HCT116 (cell line): ENCODE measurements at regions not wholly inside any gene's neighbourhood (a gene's known extent, or its start where the extent isn't known, plus 50 kb on each side); places are given as distances from the start of the nearest gene placed in this dataset.

Experiments
- ATAC-seq: fragments of 200-7000 bp; cut with Tn5 transposase; 2 replicates; pipeline ENCODE4 v1.9.1; 2020; ENCODE audit warnings: mild to moderate bottlenecking, moderate library complexity
- BruUV-seq: library from RNA; stranded (reverse); fragments of 400-500 nt; replicated peaks from 2 replicates; lab custom pipeline; 2021; lab: Mats Ljungman, UMichigan
- CTCF ChIA-PET: fragments of 300-600 bp; sonication (Branson Sonifier 250); formaldehyde crosslinking; loops from one replicate; lab custom pipeline; 2021; ENCODE audit warnings: antibody characterized with exemption; lab: Charles Lee
- POLR2A ChIA-PET: fragments of 300-600, 350-600 bp; sonication (Branson Sonifier 250); formaldehyde crosslinking; loops from one replicate; lab custom pipeline; 2021; ENCODE audit warnings: antibody characterized with exemption; lab: Charles Lee
- RAD21 ChIA-PET, 2 experiments: fragments of 300-600 bp; sonication (Branson Sonifier 250); formaldehyde crosslinking; loops; one replicate each; lab custom pipeline; 2023; ENCODE audit warnings: low total read pairs in 2 of 2; ENCODE audit not compliant: uncharacterized antibody in 2 of 2, unreplicated experiment in 2 of 2, low non-redundant PET in 1 of 2; lab: Charles Lee
- DNase-seq: peaks from one replicate; pipeline ENCODE4 v3.0.0-alpha.2; 2010; ENCODE audit warnings: low read depth, low spot score
- H2AFZ ChIP-seq: fragments of 200-600 bp; shearing (Covaris generic), sonication (generic); 2 replicates; pipeline ENCODE4 v1.6.1; 2017; ENCODE audit warnings: low read depth, mixed run types, mixed read lengths, antibody characterized with exemption, low read length; ENCODE audit not compliant: poor library complexity, severe bottlenecking
- H3K27ac ChIP-seq: 2 replicates; pipeline ENCODE4 v1.5.1; 2012; ENCODE audit warnings: low read depth, low read length
- H3K27me3 ChIP-seq: fragments of 200-600 bp; sonication (generic); 2 replicates; pipeline ENCODE4 v1.6.1; 2016; ENCODE audit warnings: mixed run types, low read length, mixed read lengths; ENCODE audit not compliant: insufficient read depth
- H3K36me3 ChIP-seq, 2 experiments: fragments of 200-500 bp in 1 of 2; fragments of 200-600 bp in 1 of 2; sonication (Bioruptor generic) in 1 of 2; sonication (generic) in 1 of 2; 2 replicates each; pipeline versions ENCODE4 v1.5.1 to v1.6.1; 2014 to 2016; ENCODE audit warnings: low read length in 2 of 2, inconsistent platforms in 1 of 2, mixed read lengths in 1 of 2, mixed run types in 1 of 2; ENCODE audit not compliant: insufficient read depth in 2 of 2, control insufficient read depth in 1 of 2
- H3K4me1 ChIP-seq, 2 experiments: fragments of 200-600 bp in 1 of 2; sonication (generic) in 1 of 2; 2 replicates each; pipeline versions ENCODE4 v1.5.1 to v1.6.1; 2012 to 2017; ENCODE audit warnings: low read length in 2 of 2, inconsistent platforms in 1 of 2, mild to moderate bottlenecking in 1 of 2, mixed read lengths in 1 of 2, mixed run types in 1 of 2, moderate library complexity in 1 of 2; ENCODE audit not compliant: insufficient read depth in 2 of 2, control insufficient read depth in 1 of 2
- H3K4me2 ChIP-seq: fragments of 200-600 bp; sonication (generic); 2 replicates; pipeline ENCODE4 v1.6.1; 2017; ENCODE audit warnings: mixed run types, low read length, mixed read lengths
- H3K4me3 ChIP-seq, 2 experiments: fragments of 200-600 bp in 1 of 2; sonication (generic) in 1 of 2; replicated peaks in 1 of 2; 2 replicates each; pipeline ENCODE4 v1.5.1; 2011 to 2016; ENCODE audit warnings: low read length in 2 of 2, control low read depth in 1 of 2, low read depth in 1 of 2, mild to moderate bottlenecking in 1 of 2, mixed read lengths in 1 of 2, mixed run types in 1 of 2
- H3K79me2 ChIP-seq: fragments of 200-600 bp; sonication (generic); 2 replicates; pipeline ENCODE4 v1.6.1; 2017; ENCODE audit warnings: mild to moderate bottlenecking, mixed run types, low read length, moderate library complexity, mixed read lengths; ENCODE audit not compliant: insufficient read depth
- H3K9ac ChIP-seq: fragments of 200-600 bp; sonication (generic); 2 replicates; pipeline ENCODE4 v1.6.1; 2016; ENCODE audit warnings: low read length, mixed read lengths
- H3K9me2 ChIP-seq: fragments of 200-600 bp; sonication (generic), shearing (Covaris generic); 2 replicates; pipeline ENCODE4 v1.6.1; 2017; ENCODE audit warnings: mixed run types, mild to moderate bottlenecking, moderate library complexity; ENCODE audit not compliant: insufficient read depth
- H3K9me3 ChIP-seq, 2 experiments: fragments of 200-500 bp in 1 of 2; fragments of 200-600 bp in 1 of 2; sonication (Bioruptor generic) in 1 of 2; sonication (generic) in 1 of 2; 2 replicates each; pipeline ENCODE4 v1.6.1; 2014 to 2017; ENCODE audit warnings: low read length in 2 of 2, mixed read lengths in 2 of 2, inconsistent platforms in 1 of 2, low read depth in 1 of 2, mild to moderate bottlenecking in 1 of 2, mixed run types in 1 of 2, moderate library complexity in 1 of 2; ENCODE audit not compliant: control insufficient read depth in 1 of 2, insufficient read depth in 1 of 2
- H4K20me1 ChIP-seq: fragments of 200-600 bp; sonication (generic), shearing (Covaris generic); 2 replicates; pipeline ENCODE4 v1.6.1; 2017; ENCODE audit warnings: mixed run types, mild to moderate bottlenecking, moderate library complexity; ENCODE audit not compliant: insufficient read depth
- EGR1 ChIP-seq: IDR thresholded peaks from 2 replicates; pipeline ENCODE4 v1.6.1; 2012; ENCODE audit warnings: low read depth
- ELF1 ChIP-seq: IDR thresholded peaks from 2 replicates; pipeline ENCODE4 v1.6.1; 2012; ENCODE audit warnings: low read depth, borderline replicate concordance
- EZH2 ChIP-seq: fragments of 200-600 bp; sonication (generic); IDR thresholded peaks from 2 replicates; pipeline ENCODE4 v1.6.1; 2017; ENCODE audit warnings: antibody characterized with exemption, mixed run types
- POLR2A ChIP-seq: IDR thresholded peaks from 2 replicates; pipeline ENCODE4 v1.7.0; 2011; ENCODE audit warnings: borderline replicate concordance; ENCODE audit not compliant: insufficient read depth, insufficient read length; ENCODE audit errors: extremely low read depth
- RAD21 ChIP-seq: IDR thresholded peaks from 2 replicates; pipeline ENCODE4 v1.6.1; 2012; ENCODE audit warnings: low read depth, mild to moderate bottlenecking
- TCF7L2 ChIP-seq: IDR thresholded peaks from 2 replicates; pipeline ENCODE4 v1.7.0; 2011; ENCODE audit warnings: borderline replicate concordance, inconsistent platforms; ENCODE audit not compliant: insufficient read depth, insufficient read length; ENCODE audit errors: extremely low read depth
- YY1 ChIP-seq: IDR thresholded peaks from 2 replicates; pipeline ENCODE4 v1.6.1; 2011; ENCODE audit warnings: low read length, low read depth, moderate library complexity, mild to moderate bottlenecking; ENCODE audit not compliant: insufficient replicate concordance; ENCODE audit errors: extremely low read depth
- ZFX ChIP-seq: fragments of 450-650 bp; IDR thresholded peaks from 2 replicates; pipeline ENCODE4 v1.6.1; 2017
- intact Hi-C: fragments of 100-400 bp; cut with micrococcal nuclease; formaldehyde crosslinking; loops from 2 replicates; pipeline ENCODE4 v1.10.0; 2022
- TF ChIP-seq, protein P1 (sequence below), 3 experiments: fragments of 200-600 bp in 1 of 3; sonication (generic) in 1 of 3; IDR thresholded peaks in 2 of 3; conservative IDR thresholded peaks in 1 of 3; 2 replicates each; pipeline ENCODE4 v1.5.1; 2012 to 2017; ENCODE audit warnings: low read depth in 2 of 3, low read length in 2 of 3, antibody characterized with exemption in 1 of 3, borderline replicate concordance in 1 of 3, control low read depth in 1 of 3, mild to moderate bottlenecking in 1 of 3, mixed read lengths in 1 of 3, mixed run types in 1 of 3, moderate library complexity in 1 of 3; ENCODE audit not compliant: insufficient read depth in 1 of 3
- TF ChIP-seq, protein P2 (sequence below): IDR thresholded peaks from 2 replicates; pipeline ENCODE4 v1.6.1; 2012; ENCODE audit warnings: low read depth
- TF ChIP-seq, protein P3 (sequence below): IDR thresholded peaks from 2 replicates; pipeline ENCODE4 v1.6.1; 2011; ENCODE audit warnings: mild to moderate bottlenecking, low read length, moderate library complexity; ENCODE audit not compliant: insufficient replicate concordance; ENCODE audit errors: extremely low read depth
- TF ChIP-seq, protein P4 (sequence below): IDR thresholded peaks from 2 replicates; pipeline ENCODE4 v1.6.1; 2012

DNA sequence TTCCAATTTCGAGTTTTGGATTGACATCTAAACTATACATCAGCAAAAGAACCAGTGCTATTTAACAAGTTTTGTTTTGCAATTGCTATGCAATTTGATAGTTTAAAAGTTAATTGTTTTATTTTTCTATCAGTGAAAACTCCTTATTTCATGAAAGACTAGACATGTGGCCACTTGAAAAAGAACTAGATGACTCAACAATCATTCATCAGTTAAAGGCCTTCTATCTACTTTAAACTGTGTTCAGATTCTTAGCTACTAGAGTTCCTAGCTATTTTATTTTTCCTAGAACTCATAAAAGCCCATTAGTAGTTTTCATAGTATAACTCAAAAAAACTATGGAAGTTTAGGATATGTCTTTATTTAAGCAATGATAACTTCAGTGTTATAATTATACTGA lies 104.6 kb upstream of the LSM8 start:
- ChIA-PET CTCF (no interaction called here), POLR2A (interaction anchor here (1.0 kb wide), 1 partner anchor 163 kb away, joined by 3 read pairs; no protein-coding TSS in a partner anchor), RAD21 (no interaction called here)
- H3K27me3 ChIP-seq: no peaks in the 10 kb centered on the region
- no peaks in the 10 kb centered on the region for H3K9me3 ChIP-seq
- no peaks in the 10 kb centered on the region for H4K20me1 ChIP-seq
- H3K9ac ChIP-seq: no peak overlapping the region
- H3K9me2 ChIP-seq: no peaks in the 10 kb centered on the region
- no peak overlapping the region for H3K4me2 ChIP-seq
- H3K4me1 ChIP-seq: peaks cover 4 to 10% of the 10 kb centered on the region in 2 experiments; a peak in 3 of 4 replicates
- H3K27ac ChIP-seq: no peak overlapping the region
- no peaks in the 10 kb centered on the region for H3K79me2 ChIP-seq
- DNase-seq: no peak
- no peak overlapping the region for H2AFZ ChIP-seq
- BruUV-seq: no TSS peak
- no peaks in the 10 kb centered on the region for H3K36me3 ChIP-seq
- no peak for ATAC-seq
- TF ChIP-seq POLR2A (no peak), YY1 (no peak), TCF7L2 (no peak), ELF1 (no peak), EGR1 (no peak)
- TF ChIP-seq, protein P1, sequence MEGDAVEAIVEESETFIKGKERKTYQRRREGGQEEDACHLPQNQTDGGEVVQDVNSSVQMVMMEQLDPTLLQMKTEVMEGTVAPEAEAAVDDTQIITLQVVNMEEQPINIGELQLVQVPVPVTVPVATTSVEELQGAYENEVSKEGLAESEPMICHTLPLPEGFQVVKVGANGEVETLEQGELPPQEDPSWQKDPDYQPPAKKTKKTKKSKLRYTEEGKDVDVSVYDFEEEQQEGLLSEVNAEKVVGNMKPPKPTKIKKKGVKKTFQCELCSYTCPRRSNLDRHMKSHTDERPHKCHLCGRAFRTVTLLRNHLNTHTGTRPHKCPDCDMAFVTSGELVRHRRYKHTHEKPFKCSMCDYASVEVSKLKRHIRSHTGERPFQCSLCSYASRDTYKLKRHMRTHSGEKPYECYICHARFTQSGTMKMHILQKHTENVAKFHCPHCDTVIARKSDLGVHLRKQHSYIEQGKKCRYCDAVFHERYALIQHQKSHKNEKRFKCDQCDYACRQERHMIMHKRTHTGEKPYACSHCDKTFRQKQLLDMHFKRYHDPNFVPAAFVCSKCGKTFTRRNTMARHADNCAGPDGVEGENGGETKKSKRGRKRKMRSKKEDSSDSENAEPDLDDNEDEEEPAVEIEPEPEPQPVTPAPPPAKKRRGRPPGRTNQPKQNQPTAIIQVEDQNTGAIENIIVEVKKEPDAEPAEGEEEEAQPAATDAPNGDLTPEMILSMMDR (IDR thresholded peaks at IDR 0.05 in 2 of 3, conservative IDR thresholded peaks at IDR 0.05 in 1 of 3; ENCODE audit: borderline replicate concordance in 1 of 3, insufficient read depth in 1 of 3, low read depth in 2 of 3, low read length in 2 of 3): no peak
- intact Hi-C loops: no loop called here
- H3K4me3 ChIP-seq: no peak overlapping the region

DNA sequence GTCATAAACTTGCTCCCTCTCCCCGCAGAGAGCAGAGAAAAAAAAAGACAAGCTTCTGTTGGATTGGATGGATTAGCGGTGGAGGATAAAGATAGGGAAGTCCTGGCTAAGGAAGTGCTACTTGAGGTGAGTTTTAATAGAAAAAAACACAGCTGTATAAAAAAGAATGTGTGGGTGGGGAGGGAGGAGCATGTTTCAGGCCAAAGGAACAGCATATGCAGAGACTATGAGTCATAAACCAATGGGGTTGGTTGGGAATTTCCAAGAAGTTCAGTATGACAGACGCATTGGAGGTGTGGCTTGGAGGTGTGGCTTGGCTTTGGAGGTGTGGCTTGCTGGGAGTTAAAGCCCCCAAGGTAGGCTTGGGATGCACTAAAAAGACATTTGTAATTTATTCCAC lies 103.0 kb upstream of the LSM8 start:
- Histone ChIP-seq H3K9ac (no peak overlapping the region), H3K27me3 (no peaks in the 10 kb centered on the region), H3K79me2 (no peaks in the 10 kb centered on the region), H3K4me1 (peaks cover 4 to 10% of the 10 kb centered on the region in 2 experiments; a peak in 3 of 4 replicates), H3K36me3 (no peaks in the 10 kb centered on the region), H2AFZ (peak overlapping the region; percentile 83), H3K9me3 (no peaks in the 10 kb centered on the region), H3K27ac (no peak overlapping the region), H3K4me3 (no peak overlapping the region), H3K4me2 (peak overlapping the region; percentile 46), H4K20me1 (no peaks in the 10 kb centered on the region), H3K9me2 (no peaks in the 10 kb centered on the region)
- CTCF ChIA-PET: no interaction called here
- DNase-seq (peak; percentile 69), ATAC-seq (peak; percentile 98)
- BruUV-seq: no TSS peak
- RAD21 ChIA-PET: no interaction called here
- POLR2A ChIA-PET: no interaction called here
- intact Hi-C loops: no loop called here
- TF ChIP-seq, protein P2, sequence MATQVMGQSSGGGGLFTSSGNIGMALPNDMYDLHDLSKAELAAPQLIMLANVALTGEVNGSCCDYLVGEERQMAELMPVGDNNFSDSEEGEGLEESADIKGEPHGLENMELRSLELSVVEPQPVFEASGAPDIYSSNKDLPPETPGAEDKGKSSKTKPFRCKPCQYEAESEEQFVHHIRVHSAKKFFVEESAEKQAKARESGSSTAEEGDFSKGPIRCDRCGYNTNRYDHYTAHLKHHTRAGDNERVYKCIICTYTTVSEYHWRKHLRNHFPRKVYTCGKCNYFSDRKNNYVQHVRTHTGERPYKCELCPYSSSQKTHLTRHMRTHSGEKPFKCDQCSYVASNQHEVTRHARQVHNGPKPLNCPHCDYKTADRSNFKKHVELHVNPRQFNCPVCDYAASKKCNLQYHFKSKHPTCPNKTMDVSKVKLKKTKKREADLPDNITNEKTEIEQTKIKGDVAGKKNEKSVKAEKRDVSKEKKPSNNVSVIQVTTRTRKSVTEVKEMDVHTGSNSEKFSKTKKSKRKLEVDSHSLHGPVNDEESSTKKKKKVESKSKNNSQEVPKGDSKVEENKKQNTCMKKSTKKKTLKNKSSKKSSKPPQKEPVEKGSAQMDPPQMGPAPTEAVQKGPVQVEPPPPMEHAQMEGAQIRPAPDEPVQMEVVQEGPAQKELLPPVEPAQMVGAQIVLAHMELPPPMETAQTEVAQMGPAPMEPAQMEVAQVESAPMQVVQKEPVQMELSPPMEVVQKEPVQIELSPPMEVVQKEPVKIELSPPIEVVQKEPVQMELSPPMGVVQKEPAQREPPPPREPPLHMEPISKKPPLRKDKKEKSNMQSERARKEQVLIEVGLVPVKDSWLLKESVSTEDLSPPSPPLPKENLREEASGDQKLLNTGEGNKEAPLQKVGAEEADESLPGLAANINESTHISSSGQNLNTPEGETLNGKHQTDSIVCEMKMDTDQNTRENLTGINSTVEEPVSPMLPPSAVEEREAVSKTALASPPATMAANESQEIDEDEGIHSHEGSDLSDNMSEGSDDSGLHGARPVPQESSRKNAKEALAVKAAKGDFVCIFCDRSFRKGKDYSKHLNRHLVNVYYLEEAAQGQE: no peak
- TF ChIP-seq TCF7L2 (no peak), EZH2 (no peak), RAD21 (no peak), ZFX (no peak)
- TF ChIP-seq, protein P3, sequence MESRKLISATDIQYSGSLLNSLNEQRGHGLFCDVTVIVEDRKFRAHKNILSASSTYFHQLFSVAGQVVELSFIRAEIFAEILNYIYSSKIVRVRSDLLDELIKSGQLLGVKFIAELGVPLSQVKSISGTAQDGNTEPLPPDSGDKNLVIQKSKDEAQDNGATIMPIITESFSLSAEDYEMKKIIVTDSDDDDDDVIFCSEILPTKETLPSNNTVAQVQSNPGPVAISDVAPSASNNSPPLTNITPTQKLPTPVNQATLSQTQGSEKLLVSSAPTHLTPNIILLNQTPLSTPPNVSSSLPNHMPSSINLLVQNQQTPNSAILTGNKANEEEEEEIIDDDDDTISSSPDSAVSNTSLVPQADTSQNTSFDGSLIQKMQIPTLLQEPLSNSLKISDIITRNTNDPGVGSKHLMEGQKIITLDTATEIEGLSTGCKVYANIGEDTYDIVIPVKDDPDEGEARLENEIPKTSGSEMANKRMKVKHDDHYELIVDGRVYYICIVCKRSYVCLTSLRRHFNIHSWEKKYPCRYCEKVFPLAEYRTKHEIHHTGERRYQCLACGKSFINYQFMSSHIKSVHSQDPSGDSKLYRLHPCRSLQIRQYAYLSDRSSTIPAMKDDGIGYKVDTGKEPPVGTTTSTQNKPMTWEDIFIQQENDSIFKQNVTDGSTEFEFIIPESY: no peak
- TF ChIP-seq, protein P4, sequence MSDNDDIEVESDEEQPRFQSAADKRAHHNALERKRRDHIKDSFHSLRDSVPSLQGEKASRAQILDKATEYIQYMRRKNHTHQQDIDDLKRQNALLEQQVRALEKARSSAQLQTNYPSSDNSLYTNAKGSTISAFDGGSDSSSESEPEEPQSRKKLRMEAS: no peak
